OCI-LY1 (cell line): ENCODE measurements at regions not wholly inside any gene's neighbourhood (a gene's known extent, or its start where the extent isn't known, plus 50 kb on each side); places are given as distances from the start of the nearest gene placed in this dataset.

Experiments used
- EZH2 ChIP-seq: fragments of 200-600 bp; sonication (generic), shearing (Covaris generic); IDR thresholded peaks from 2 replicates; pipeline ENCODE4 v1.8.0; 2017; ENCODE audit warnings: borderline replicate concordance, mixed run types, mild to moderate bottlenecking, antibody characterized with exemption, low read length, moderate library complexity, mixed read lengths
- TF ChIP-seq, protein P1 (sequence below): fragments of 200-600 bp; sonication (generic), shearing (Covaris generic); IDR thresholded peaks from 2 replicates; pipeline ENCODE4 v1.5.1; 2017; ENCODE audit warnings: mild to moderate bottlenecking, antibody characterized with exemption, low read length, moderate library complexity, mixed read lengths

DNA sequence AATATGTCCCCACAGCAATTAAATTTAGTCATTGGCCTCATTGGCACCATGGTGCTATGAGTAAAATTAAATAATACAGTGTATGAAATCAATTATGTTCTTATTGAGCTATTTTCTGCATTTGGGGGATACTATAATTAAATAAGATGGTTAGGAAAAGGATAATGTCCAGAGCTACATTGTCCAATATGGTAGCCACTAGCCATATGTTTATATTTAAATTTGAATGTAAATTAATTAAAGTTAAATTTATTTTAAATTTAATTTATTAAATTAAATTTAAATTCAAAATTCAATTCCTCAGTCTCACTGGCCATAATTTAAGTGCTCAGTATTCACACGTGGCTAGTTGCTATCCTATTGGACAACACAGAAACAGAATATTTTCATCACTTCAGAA, 115.7 kb downstream of the SPATA31D1 start:
- TF ChIP-seq, protein P1, sequence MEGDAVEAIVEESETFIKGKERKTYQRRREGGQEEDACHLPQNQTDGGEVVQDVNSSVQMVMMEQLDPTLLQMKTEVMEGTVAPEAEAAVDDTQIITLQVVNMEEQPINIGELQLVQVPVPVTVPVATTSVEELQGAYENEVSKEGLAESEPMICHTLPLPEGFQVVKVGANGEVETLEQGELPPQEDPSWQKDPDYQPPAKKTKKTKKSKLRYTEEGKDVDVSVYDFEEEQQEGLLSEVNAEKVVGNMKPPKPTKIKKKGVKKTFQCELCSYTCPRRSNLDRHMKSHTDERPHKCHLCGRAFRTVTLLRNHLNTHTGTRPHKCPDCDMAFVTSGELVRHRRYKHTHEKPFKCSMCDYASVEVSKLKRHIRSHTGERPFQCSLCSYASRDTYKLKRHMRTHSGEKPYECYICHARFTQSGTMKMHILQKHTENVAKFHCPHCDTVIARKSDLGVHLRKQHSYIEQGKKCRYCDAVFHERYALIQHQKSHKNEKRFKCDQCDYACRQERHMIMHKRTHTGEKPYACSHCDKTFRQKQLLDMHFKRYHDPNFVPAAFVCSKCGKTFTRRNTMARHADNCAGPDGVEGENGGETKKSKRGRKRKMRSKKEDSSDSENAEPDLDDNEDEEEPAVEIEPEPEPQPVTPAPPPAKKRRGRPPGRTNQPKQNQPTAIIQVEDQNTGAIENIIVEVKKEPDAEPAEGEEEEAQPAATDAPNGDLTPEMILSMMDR = no peak
- TF ChIP-seq EZH2 = no peak
